Fibroblast of skin of scalp (primary cell): ENCODE measurements at regions not wholly inside any gene's neighbourhood (a gene's known extent, or its start where the extent isn't known, plus 50 kb on each side); places are given as distances from the start of the nearest gene placed in this dataset.

ENCODE experiments used
- DNase-seq: peaks from one replicate; pipeline ENCODE4 v3.0.0-alpha.2; 2013

DNA sequence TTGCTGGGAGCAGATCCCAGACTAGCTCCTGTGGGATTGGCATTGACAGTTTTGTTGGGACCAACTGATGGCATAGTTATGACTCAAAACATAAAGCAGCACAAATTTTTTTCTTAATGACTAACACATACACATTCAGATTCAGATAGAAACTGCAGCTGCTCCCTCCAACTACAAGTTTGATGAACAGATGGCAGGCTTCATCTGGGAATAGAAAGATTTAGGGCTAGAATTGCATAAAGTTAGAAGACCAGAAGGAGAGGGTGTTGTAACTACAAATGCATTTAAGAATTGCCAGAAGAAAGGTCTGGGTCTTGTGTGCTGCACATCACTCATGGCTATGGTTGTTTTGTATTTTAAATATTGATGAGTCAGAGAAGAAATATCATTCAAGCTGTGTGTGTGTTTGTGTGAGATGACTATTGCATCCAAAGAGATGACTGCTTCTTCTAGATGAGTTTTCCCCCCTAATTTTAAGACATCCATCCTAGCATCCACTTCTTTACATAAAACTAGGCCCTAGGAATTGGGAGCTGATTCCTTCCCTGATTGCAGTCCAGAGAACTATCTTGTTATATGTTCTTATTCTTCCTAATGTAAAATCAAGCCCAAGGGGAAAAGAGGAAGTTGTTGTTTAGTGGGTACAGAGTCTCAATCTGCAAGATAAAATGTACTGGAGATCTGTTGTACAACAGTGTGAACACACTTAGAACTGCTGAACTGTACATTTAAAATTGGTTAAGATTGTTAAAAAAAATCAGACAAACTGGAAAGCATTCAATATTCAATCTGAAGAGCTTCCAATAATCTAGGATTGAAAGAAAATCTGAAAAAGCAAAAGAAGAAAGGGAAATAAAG lies 175.1 kb downstream of the PARM1 start:
- DNase-seq: peak; percentile 14

DNA sequence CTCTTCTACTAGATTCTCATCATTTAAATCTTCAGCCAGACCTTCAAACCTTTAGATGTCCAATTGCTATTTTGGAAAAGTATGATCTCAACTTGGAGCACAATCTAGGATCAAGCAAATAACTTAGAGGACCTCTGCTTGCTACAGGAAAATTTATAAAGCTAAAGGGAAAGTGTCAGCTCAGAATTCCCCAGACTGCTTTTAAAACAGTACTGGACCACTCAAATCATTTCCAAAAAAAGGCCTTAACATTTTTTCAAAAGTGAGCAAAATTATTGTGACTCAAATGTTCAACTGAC lies 169.8 kb downstream of the PARM1 start:
- DNase-seq: no peak

DNA sequence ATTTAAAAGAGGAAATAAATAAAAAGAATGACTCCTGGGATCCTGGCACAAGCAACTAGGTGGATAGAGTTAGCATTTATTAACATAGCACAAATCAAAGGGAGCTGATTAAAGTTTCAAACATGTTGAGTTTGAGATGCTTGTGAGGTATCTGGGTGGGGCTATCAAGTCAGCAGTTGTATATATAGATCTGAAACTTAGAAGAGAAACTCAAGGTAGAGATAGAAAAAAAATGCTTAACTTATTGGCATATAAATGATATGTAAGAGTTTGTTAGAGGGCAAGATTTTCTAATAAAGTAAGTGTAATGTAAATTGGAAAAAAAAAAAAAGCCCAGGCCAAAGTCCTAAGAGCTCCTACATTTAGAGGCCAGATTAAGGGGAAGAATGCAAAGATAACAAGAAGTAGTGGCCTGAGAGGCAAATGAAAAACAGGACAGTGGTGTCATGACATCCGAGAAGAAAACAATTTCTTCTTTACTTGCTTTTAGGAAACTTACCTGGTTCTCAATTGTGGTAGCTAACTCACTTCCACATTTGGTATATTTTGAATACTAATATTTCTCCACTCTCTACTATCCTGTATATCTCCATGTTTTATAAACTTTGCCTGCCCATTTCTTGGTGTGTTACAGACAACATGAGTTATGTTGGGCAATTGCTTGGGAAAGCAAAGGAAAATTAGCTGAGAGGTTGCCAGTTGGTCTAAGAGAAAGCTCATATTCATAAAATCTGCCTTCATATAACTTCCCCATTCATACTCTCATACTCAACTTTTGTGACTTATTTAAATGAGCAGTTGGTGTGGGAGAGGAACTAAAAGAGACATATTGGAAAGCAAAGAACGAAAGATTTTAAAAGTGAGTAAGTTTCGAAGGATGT lies 169.2 kb downstream of the PARM1 start:
- no peak for DNase-seq
